Right atrium auricular region (tissue), 2 donors: ENCODE measurements at regions not wholly inside any gene's neighbourhood (a gene's known extent, or its start where the extent isn't known, plus 50 kb on each side); places are given as distances from the start of the nearest gene placed in this dataset.

Experiments
- DNase-seq: peaks from one replicate; pipeline ENCODE4 v3.0.0-alpha.2; 2019; ENCODE audit warnings: low spot score
- H3K27ac ChIP-seq, 2 donors: fragments of 200-600 bp; sonication (generic); 1 replicate in 1 of 2; 2 replicates in 1 of 2; pipeline ENCODE4 v1.5.1; 2016 to 2019
- H3K27me3 ChIP-seq, 2 donors: fragments of 200-600 bp; sonication (generic); one replicate each; pipeline versions ENCODE4 v1.5.1 to v1.6.0; 2017 to 2019
- H3K36me3 ChIP-seq: fragments of 200-600 bp; sonication (generic); one replicate; pipeline ENCODE4 v1.5.1; 2016
- H3K4me1 ChIP-seq, 2 donors: fragments of 200-600 bp; sonication (generic); one replicate each; pipeline versions ENCODE4 v1.5.1 to v1.6.0; 2017 to 2019
- H3K4me3 ChIP-seq, 2 donors: fragments of 200-600 bp; sonication (generic); 1 replicate in 1 of 2; 2 replicates in 1 of 2; pipeline ENCODE4 v1.5.1; 2017 to 2019; ENCODE audit warnings: mild to moderate bottlenecking in 1 of 2, moderate library complexity in 1 of 2
- H3K9me3 ChIP-seq, 2 donors: fragments of 200-600 bp; sonication (generic); one replicate each; pipeline ENCODE4 v1.5.1; 2019
- CTCF ChIP-seq, 2 donors: fragments of 200-600 bp; sonication (generic); IDR thresholded peaks; one replicate each; pipeline ENCODE4 v1.5.1; 2019; ENCODE audit warnings: antibody characterized with exemption in 2 of 2

- Histone ChIP-seq H3K4me1 (no peaks in the 10 kb centered on the region), H3K4me3 (no peak overlapping the region), H3K27ac (no peak overlapping the region), H3K27me3 (no peaks in the 10 kb centered on the region), H3K36me3 (no peaks in the 10 kb centered on the region), H3K9me3 (peaks cover 0 to 5% of the 10 kb centered on the region in 2 donors)
- TF ChIP-seq CTCF (IDR thresholded peaks at IDR 0.05): no peak
- no peak for DNase-seq
Observed at GRCh38 chr14:97704316-97704885, 907.2 kb downstream of the VRK1 start.

- H3K4me3 ChIP-seq: no peak overlapping the region
- H3K9me3 ChIP-seq: no peaks in the 10 kb centered on the region
- TF ChIP-seq CTCF (IDR thresholded peaks at IDR 0.05): no peak
- DNase-seq: no peak
- H3K27ac ChIP-seq: no peak overlapping the region
- H3K27me3 ChIP-seq: no peaks in the 10 kb centered on the region
- H3K4me1 ChIP-seq: no peaks in the 10 kb centered on the region
- H3K36me3 ChIP-seq: no peaks in the 10 kb centered on the region
Observed at GRCh38 chr14:97705107-97705506, 907.9 kb downstream of the VRK1 start.

- no peak overlapping the region for H3K27ac ChIP-seq
- no peak overlapping the region for H3K4me3 ChIP-seq
- no peak for DNase-seq
- TF ChIP-seq CTCF (IDR thresholded peaks at IDR 0.05): no peak
- no peaks in the 10 kb centered on the region for H3K9me3 ChIP-seq
- H3K36me3 ChIP-seq: no peaks in the 10 kb centered on the region
- no peaks in the 10 kb centered on the region for H3K4me1 ChIP-seq
- no peaks in the 10 kb centered on the region for H3K27me3 ChIP-seq
Observed at GRCh38 chr14:97705976-97706375, 908.8 kb downstream of the VRK1 start.

GRCh38 chr14:97706819-97707218 is 909.6 kb downstream of the VRK1 start:
- no peak for TF ChIP-seq CTCF (IDR thresholded peaks at IDR 0.05)
- no peaks in the 10 kb centered on the region for H3K36me3 ChIP-seq
- H3K27ac ChIP-seq: no peak overlapping the region
- H3K9me3 ChIP-seq: no peaks in the 10 kb centered on the region
- H3K4me1 ChIP-seq: no peaks in the 10 kb centered on the region
- no peak for DNase-seq
- H3K27me3 ChIP-seq: no peaks in the 10 kb centered on the region
- no peak overlapping the region for H3K4me3 ChIP-seq

GRCh38 chr14:97707603-97708002 is 910.4 kb downstream of the VRK1 start:
- Histone ChIP-seq H3K27ac (no peak overlapping the region), H3K9me3 (no peaks in the 10 kb centered on the region), H3K4me1 (no peaks in the 10 kb centered on the region), H3K27me3 (no peaks in the 10 kb centered on the region), H3K4me3 (no peak overlapping the region), H3K36me3 (no peaks in the 10 kb centered on the region)
- TF ChIP-seq CTCF (IDR thresholded peaks at IDR 0.05): no peak
- DNase-seq: no peak

- Histone ChIP-seq H3K4me1 (no peaks in the 10 kb centered on the region), H3K27ac (no peak overlapping the region)
- no peak for TF ChIP-seq CTCF (IDR thresholded peaks at IDR 0.05)
Observed at GRCh38 chr14:97709552-97709951, 912.4 kb downstream of the VRK1 start.

More at GRCh38 chr14:97709552-97709951, 912.4 kb downstream of the VRK1 start:
- H3K9me3 ChIP-seq: no peaks in the 10 kb centered on the region
- DNase-seq: no peak
- H3K27me3 ChIP-seq: no peaks in the 10 kb centered on the region
- H3K36me3 ChIP-seq: no peaks in the 10 kb centered on the region
- H3K4me3 ChIP-seq: no peak overlapping the region
